ENCODE measurements at regions not wholly inside any gene's neighbourhood (a gene's known extent, or its start where the extent isn't known, plus 50 kb on each side); places are given as distances from the start of the nearest gene placed in this dataset.

- no peak for DNase-seq
- H3K4me1 Mint-ChIP-seq = no peaks in the 10 kb centered on the region
- H3K27ac Mint-ChIP-seq = no peak overlapping the region
- peaks cover 36 to 65% of the 10 kb centered on the region in 2 donors for H3K27me3 Mint-ChIP-seq (ENCODE audit: low read depth in 2 of 2)
- Histone ChIP-seq H3K36me3 (ENCODE audit: control insufficient read depth, insufficient read depth, low read length) (no peaks in the 10 kb centered on the region), H3K4me3 (ENCODE audit: low read length) (no peak overlapping the region), H3K27me3 (ENCODE audit: control insufficient read depth, insufficient read depth, low read length) (peaks cover 4% of the 10 kb centered on the region), H3K9me3 (ENCODE audit: control insufficient read depth, insufficient read depth, low read length) (no peaks in the 10 kb centered on the region), H3K27ac (ENCODE audit: low read length) (no peak overlapping the region), H3K4me1 (ENCODE audit: control insufficient read depth, insufficient read depth, low read length) (no peaks in the 10 kb centered on the region)
- ATAC-seq = no peak
- peaks cover 0 to 4% of the 10 kb centered on the region in 2 donors for H3K9me3 Mint-ChIP-seq
- peaks cover 15% of the 10 kb centered on the region for H3K36me3 Mint-ChIP-seq
- H3K4me3 Mint-ChIP-seq = no peak overlapping the region
- 100% methylated on average over 1 of the region's 4 CpGs for WGBS (ENCODE audit: insufficient coverage)
- intact Hi-C loops (cut with micrococcal nuclease) = no loop called here
- TF ChIP-seq CTCF (IDR thresholded peaks at IDR 0.05) = no peak
Observed at GRCh38 chr14:97031530-97031929, 234.3 kb downstream of the VRK1 start.

GRCh38 chr14:97033556-97034081 is 236.4 kb downstream of the VRK1 start:
- Mint-ChIP-seq H3K4me3 (peak overlapping the region; percentile 14), H3K9me3 (peaks cover 0 to 4% of the 10 kb centered on the region in 2 donors), H3K36me3 (peaks cover 15% of the 10 kb centered on the region), H3K27ac (no peak overlapping the region), H3K27me3 (ENCODE audit: low read depth in 2 of 2) (peaks cover 50 to 77% of the 10 kb centered on the region in 2 donors), H3K4me1 (no peaks in the 10 kb centered on the region)
- DNase-seq (no peak), ATAC-seq (no peak)
- peaks cover 4% of the 10 kb centered on the region for H3K27me3 ChIP-seq (ENCODE audit: control insufficient read depth, insufficient read depth, low read length)
- 33% methylated on average over 32 of the region's 32 CpGs for WGBS (ENCODE audit: insufficient coverage)
- H3K4me1 ChIP-seq (ENCODE audit: control insufficient read depth, insufficient read depth, low read length) = no peaks in the 10 kb centered on the region
- no peaks in the 10 kb centered on the region for H3K9me3 ChIP-seq (ENCODE audit: control insufficient read depth, insufficient read depth, low read length)
- H3K4me3 ChIP-seq (ENCODE audit: low read length) = no peak overlapping the region
- no peak overlapping the region for H3K27ac ChIP-seq (ENCODE audit: low read length)
- H3K36me3 ChIP-seq (ENCODE audit: control insufficient read depth, insufficient read depth, low read length) = no peaks in the 10 kb centered on the region
- intact Hi-C loops (cut with micrococcal nuclease) = no loop called here
- TF ChIP-seq CTCF (IDR thresholded peaks at IDR 0.05) = no peak

GRCh38 chr14:97036086-97036852 is 239.1 kb downstream of the VRK1 start:
- peaks cover 22% of the 10 kb centered on the region for H3K36me3 Mint-ChIP-seq
- no peak for DNase-seq
- no peaks in the 10 kb centered on the region for H3K4me1 ChIP-seq (ENCODE audit: control insufficient read depth, insufficient read depth, low read length)
- no peaks in the 10 kb centered on the region for H3K4me1 Mint-ChIP-seq
- TF ChIP-seq CTCF (IDR thresholded peaks at IDR 0.05) = no peak
- intact Hi-C loops (cut with micrococcal nuclease) = no loop called here
- no peak overlapping the region for H3K4me3 Mint-ChIP-seq
- H3K9me3 Mint-ChIP-seq = peaks cover 0 to 4% of the 10 kb centered on the region in 2 donors
- no peak overlapping the region for H3K4me3 ChIP-seq (ENCODE audit: low read length)
- no peak for ATAC-seq
- 75% methylated on average over 15 of the region's 16 CpGs for WGBS (ENCODE audit: insufficient coverage)
- H3K36me3 ChIP-seq (ENCODE audit: control insufficient read depth, insufficient read depth, low read length) = no peaks in the 10 kb centered on the region
- H3K27me3 Mint-ChIP-seq (ENCODE audit: low read depth in 2 of 2) = peaks cover 44 to 72% of the 10 kb centered on the region in 2 donors
- no peak overlapping the region for H3K27ac Mint-ChIP-seq
- peaks cover 6% of the 10 kb centered on the region for H3K9me3 ChIP-seq (ENCODE audit: control insufficient read depth, insufficient read depth, low read length)
- H3K27ac ChIP-seq (ENCODE audit: low read length) = no peak overlapping the region
- H3K27me3 ChIP-seq (ENCODE audit: control insufficient read depth, insufficient read depth, low read length) = peaks cover 4% of the 10 kb centered on the region
